Activated CD8-positive, alpha-beta T cell treated with anti-CD3 and anti-CD28 coated beads for 36 hours (primary cell): ENCODE measurements at regions not wholly inside any gene's neighbourhood (a gene's known extent, or its start where the extent isn't known, plus 50 kb on each side); places are given as distances from the start of the nearest gene placed in this dataset.

Experiments used
- ATAC-seq: fragments of 200-7000 bp; cut with Tn5 transposase; one replicate; pipeline ENCODE4 v1.10.0; 2021; ENCODE audit warnings: mild to moderate bottlenecking, moderate library complexity
- CTCF ChIA-PET: fragments of 350-600 bp; sonication (Branson Sonifier 250); formaldehyde crosslinking; loops from one replicate; lab custom pipeline; 2021; ENCODE audit warnings: antibody characterized with exemption; lab: Charles Lee
- POLR2A ChIA-PET: fragments of 350-600 bp; sonication (Branson Sonifier 250); formaldehyde crosslinking; loops from one replicate; lab custom pipeline; 2021; ENCODE audit warnings: antibody characterized with exemption; lab: Charles Lee
- DNase-seq: peaks from one replicate; pipeline ENCODE4 v3.0.0-alpha.2; 2020
- H3K27ac Mint-ChIP-seq: one replicate; pipeline ENCODE4 v1.8.0; 2021; ENCODE audit warnings: mild to moderate bottlenecking, mixed read lengths
- H3K27me3 Mint-ChIP-seq: one replicate; pipeline ENCODE4 v1.8.0; 2021; ENCODE audit warnings: mixed read lengths
- H3K36me3 Mint-ChIP-seq: one replicate; pipeline ENCODE4 v1.8.0; 2021; ENCODE audit warnings: low read depth, mixed read lengths
- H3K4me1 Mint-ChIP-seq: one replicate; pipeline ENCODE4 v1.8.0; 2021; ENCODE audit warnings: low read depth, mixed read lengths
- H3K4me3 Mint-ChIP-seq: one replicate; pipeline ENCODE4 v1.8.0; 2021; ENCODE audit warnings: mild to moderate bottlenecking, moderate library complexity, mixed read lengths
- H3K9me3 Mint-ChIP-seq: one replicate; pipeline ENCODE4 v1.8.0; 2021; ENCODE audit warnings: mixed read lengths
- intact Hi-C: fragments of 100-400 bp; cut with micrococcal nuclease; formaldehyde crosslinking; loops from one replicate; pipeline ENCODE4 v1.10.0; 2022
- TF ChIP-seq, protein P1 (sequence below): fragments of 200-600 bp; IDR thresholded peaks from one replicate; pipeline ENCODE4 v1.8.0; 2022; ENCODE audit warnings: antibody characterized with exemption, mild to moderate bottlenecking

DNA sequence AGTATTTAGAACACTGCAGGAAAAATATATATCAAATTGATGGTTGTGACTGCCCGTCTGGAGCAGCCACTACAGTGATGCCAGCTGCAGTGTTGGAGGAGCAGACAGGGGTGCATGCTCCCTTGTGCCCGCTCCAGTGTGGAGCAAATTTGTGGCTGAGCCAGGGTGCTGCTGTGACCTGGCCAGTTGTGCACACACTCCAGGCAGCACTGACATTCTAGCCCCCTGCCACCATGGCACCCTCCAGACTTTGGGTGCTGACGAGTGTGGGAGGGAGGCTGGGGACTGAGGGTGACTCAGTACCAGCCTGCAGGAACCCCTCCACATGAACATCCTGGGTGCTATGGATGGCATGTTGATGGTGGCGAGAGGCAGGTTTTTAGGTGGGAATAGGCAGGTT is 160.0 kb upstream of the PCDH15 start:
- DNase-seq (no peak), ATAC-seq (no peak)
- Mint-ChIP-seq H3K9me3 (peaks cover 5% of the 10 kb centered on the region), H3K27me3 (no peaks in the 10 kb centered on the region), H3K4me1 (no peaks in the 10 kb centered on the region), H3K36me3 (no peaks in the 10 kb centered on the region), H3K27ac (no peak overlapping the region), H3K4me3 (no peak overlapping the region)
- POLR2A ChIA-PET = no interaction called here
- CTCF ChIA-PET = no interaction called here
- TF ChIP-seq, protein P1, sequence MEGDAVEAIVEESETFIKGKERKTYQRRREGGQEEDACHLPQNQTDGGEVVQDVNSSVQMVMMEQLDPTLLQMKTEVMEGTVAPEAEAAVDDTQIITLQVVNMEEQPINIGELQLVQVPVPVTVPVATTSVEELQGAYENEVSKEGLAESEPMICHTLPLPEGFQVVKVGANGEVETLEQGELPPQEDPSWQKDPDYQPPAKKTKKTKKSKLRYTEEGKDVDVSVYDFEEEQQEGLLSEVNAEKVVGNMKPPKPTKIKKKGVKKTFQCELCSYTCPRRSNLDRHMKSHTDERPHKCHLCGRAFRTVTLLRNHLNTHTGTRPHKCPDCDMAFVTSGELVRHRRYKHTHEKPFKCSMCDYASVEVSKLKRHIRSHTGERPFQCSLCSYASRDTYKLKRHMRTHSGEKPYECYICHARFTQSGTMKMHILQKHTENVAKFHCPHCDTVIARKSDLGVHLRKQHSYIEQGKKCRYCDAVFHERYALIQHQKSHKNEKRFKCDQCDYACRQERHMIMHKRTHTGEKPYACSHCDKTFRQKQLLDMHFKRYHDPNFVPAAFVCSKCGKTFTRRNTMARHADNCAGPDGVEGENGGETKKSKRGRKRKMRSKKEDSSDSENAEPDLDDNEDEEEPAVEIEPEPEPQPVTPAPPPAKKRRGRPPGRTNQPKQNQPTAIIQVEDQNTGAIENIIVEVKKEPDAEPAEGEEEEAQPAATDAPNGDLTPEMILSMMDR = no peak
- intact Hi-C loops = no loop called here

DNA sequence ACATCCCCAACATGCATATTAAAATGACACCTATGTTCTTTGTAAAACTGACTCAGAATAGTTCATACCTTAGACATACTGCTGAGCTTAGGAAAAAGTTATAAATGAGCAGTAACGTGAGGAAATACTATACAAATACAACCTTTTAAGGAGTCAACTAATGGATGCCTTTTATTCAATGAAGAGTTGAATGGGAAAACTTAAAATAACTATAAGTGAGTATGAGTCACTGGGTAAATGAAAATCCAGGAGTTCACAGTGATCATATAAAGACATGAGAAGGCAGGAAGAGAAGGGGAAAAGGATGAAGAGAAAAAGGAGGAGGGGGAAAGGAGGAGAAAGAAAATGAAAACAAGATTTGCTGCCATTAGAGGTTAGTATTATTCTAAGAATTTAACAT is 157.8 kb upstream of the PCDH15 start:
- no peak overlapping the region for H3K27ac Mint-ChIP-seq
- TF ChIP-seq, protein P1 = no peak
- H3K4me1 Mint-ChIP-seq = no peaks in the 10 kb centered on the region
- POLR2A ChIA-PET = no interaction called here
- H3K4me3 Mint-ChIP-seq = no peak overlapping the region
- H3K36me3 Mint-ChIP-seq = no peaks in the 10 kb centered on the region
- H3K27me3 Mint-ChIP-seq = no peaks in the 10 kb centered on the region
- H3K9me3 Mint-ChIP-seq = peaks cover 5% of the 10 kb centered on the region
- CTCF ChIA-PET = no interaction called here
- no peak for ATAC-seq
- intact Hi-C loops = no loop called here
- no peak for DNase-seq

DNA sequence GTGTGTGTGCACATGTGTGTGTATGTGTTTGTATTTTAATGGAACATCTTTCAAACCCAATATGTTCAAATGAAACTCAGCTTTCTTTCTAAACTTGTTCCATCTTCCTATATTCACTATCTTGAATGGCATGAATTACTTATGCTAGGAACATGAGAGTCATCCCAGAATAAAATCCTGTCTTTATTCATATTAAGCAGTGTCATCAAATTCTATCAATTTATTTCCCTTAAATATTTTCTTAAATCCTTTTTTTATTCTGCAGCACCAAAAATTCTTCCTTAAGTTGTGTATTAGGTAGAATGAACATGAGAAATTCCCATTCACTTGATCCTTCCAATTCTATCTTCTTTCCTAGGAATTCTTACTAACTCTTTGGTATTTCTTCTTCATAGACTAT is 146.6 kb upstream of the PCDH15 start:
- CTCF ChIA-PET = no interaction called here
- POLR2A ChIA-PET = no interaction called here
- Mint-ChIP-seq H3K36me3 (no peaks in the 10 kb centered on the region), H3K4me1 (no peaks in the 10 kb centered on the region), H3K4me3 (no peak overlapping the region), H3K27ac (no peak overlapping the region), H3K9me3 (peaks cover 11% of the 10 kb centered on the region), H3K27me3 (no peaks in the 10 kb centered on the region)
- ATAC-seq (no peak), DNase-seq (no peak)
- intact Hi-C loops = no loop called here
- TF ChIP-seq, protein P1 = no peak

- H3K27me3 Mint-ChIP-seq = no peaks in the 10 kb centered on the region
Measured at GRCh38 chr10:54940418-54940817, 139.4 kb upstream of the PCDH15 start.

DNA sequence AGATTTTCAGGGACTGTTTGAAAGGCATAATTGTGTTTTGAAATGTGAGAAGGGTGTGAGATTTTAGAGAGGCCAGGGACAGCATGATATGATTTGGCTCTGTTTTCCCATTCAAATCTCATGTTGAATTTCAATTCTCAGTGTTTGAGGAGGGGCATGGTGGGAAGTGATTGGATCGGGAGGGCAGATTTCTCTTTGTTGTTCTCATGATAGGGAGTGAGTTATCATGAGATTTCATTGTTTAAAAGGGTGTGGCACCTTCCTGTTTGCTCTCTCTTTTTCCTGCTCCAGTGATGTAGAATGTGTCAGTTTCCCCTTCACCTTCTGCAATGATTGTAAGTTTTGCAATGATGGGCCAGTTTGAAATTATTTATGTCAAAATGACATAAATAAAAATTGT is 113.0 kb upstream of the PCDH15 start:
- TF ChIP-seq, protein P1 = no peak
- CTCF ChIA-PET = no interaction called here
- ATAC-seq = no peak
- Mint-ChIP-seq H3K36me3 (no peaks in the 10 kb centered on the region), H3K4me1 (no peaks in the 10 kb centered on the region), H3K27ac (no peak overlapping the region), H3K9me3 (peaks cover 8% of the 10 kb centered on the region), H3K4me3 (no peak overlapping the region), H3K27me3 (no peaks in the 10 kb centered on the region)
- intact Hi-C loops = no loop called here
- POLR2A ChIA-PET = no interaction called here
- DNase-seq = no peak

More at GRCh38 chr10:54940418-54940817, 139.4 kb upstream of the PCDH15 start:
- intact Hi-C loops = no loop called here
- Mint-ChIP-seq H3K27ac (no peak overlapping the region), H3K9me3 (peaks cover 5% of the 10 kb centered on the region), H3K4me3 (no peak overlapping the region), H3K36me3 (no peaks in the 10 kb centered on the region), H3K4me1 (no peaks in the 10 kb centered on the region)
- ATAC-seq = no peak
- TF ChIP-seq, protein P1 = no peak
- no peak for DNase-seq
- ChIA-PET POLR2A (no interaction called here), CTCF (no interaction called here)
